HepG2 (cell line): ENCODE measurements at regions not wholly inside any gene's neighbourhood (a gene's known extent, or its start where the extent isn't known, plus 50 kb on each side); places are given as distances from the start of the nearest gene placed in this dataset.

ENCODE experiments used
- GABPA ChIP-seq, 2 experiments: IDR thresholded peaks; 2 replicates each; pipeline ENCODE4 v1.6.1; 2011 to 2016; ENCODE audit warnings: low read depth in 2 of 2, low read length in 1 of 2, missing biosample characterization in 1 of 2, missing genetic modification characterization in 1 of 2
- JUNB ChIP-seq: sonication (generic); formaldehyde crosslinking; IDR thresholded peaks from 2 replicates; pipeline ENCODE4 v1.8.0; 2022; ENCODE audit warnings: missing genetic modification reagents, mild to moderate bottlenecking, borderline replicate concordance
- MXD3 ChIP-seq: IDR thresholded peaks from 2 replicates; pipeline ENCODE4 v1.6.1; 2016; ENCODE audit warnings: mild to moderate bottlenecking, missing biosample characterization, missing genetic modification reagents
- MXD4 ChIP-seq: IDR thresholded peaks from 2 replicates; pipeline ENCODE4 v1.6.1; 2016; ENCODE audit warnings: mild to moderate bottlenecking, missing biosample characterization, missing genetic modification reagents
- TEAD2 ChIP-seq: sonication (generic); formaldehyde crosslinking; IDR thresholded peaks from 2 replicates; pipeline ENCODE4 v1.9.0; 2021; ENCODE audit warnings: missing genetic modification reagents
- TEAD3 ChIP-seq: optimal IDR thresholded peaks from 2 replicates; pipeline ENCODE3; 2016; ENCODE audit warnings: borderline replicate concordance
- THAP11 ChIP-seq: IDR thresholded peaks from 2 replicates; pipeline ENCODE4 v1.6.1; 2016; ENCODE audit warnings: missing biosample characterization, missing genetic modification reagents
- ZNF101 ChIP-seq: sonication (generic); formaldehyde crosslinking; IDR thresholded peaks from 2 replicates; pipeline ENCODE4 v1.4.0; 2020; ENCODE audit warnings: mild to moderate bottlenecking, low read depth, missing genetic modification reagents, borderline replicate concordance
- ZNF235 ChIP-seq: sonication (generic); formaldehyde crosslinking; IDR thresholded peaks from 2 replicates; pipeline ENCODE4 v1.8.1; 2023; ENCODE audit warnings: mild to moderate bottlenecking, missing genetic modification reagents, borderline replicate concordance
- ZNF280B ChIP-seq: sonication (generic); formaldehyde crosslinking; IDR thresholded peaks from 2 replicates; pipeline ENCODE4 v1.5.0; 2020; ENCODE audit warnings: missing genetic modification reagents, mild to moderate bottlenecking, borderline replicate concordance
- ZNF776 ChIP-seq: sonication (generic); formaldehyde crosslinking; IDR thresholded peaks from 2 replicates; pipeline ENCODE4 v1.4.0; 2020; ENCODE audit warnings: mild to moderate bottlenecking, missing genetic modification reagents

- no peak for TF ChIP-seq ZNF280B (CRISPR knock-in tag)
- TF ChIP-seq THAP11 (CRISPR knock-in tag) = no peak
- TF ChIP-seq ZNF776 (CRISPR knock-in tag) = no peak
- TF ChIP-seq JUNB (CRISPR knock-in tag) = no peak
- no peak for TF ChIP-seq ZNF101
- TF ChIP-seq TEAD2 (CRISPR knock-in tag) = no peak
- TF ChIP-seq MXD4 (CRISPR knock-in tag) = no peak
- TF ChIP-seq GABPA (IDR thresholded peaks at IDR 0.05; ENCODE audit: low read depth, low read length) = no peak
- TF ChIP-seq GABPA (CRISPR knock-in tag; IDR thresholded peaks at IDR 0.05; ENCODE audit: low read depth) = no peak
- no peak for TF ChIP-seq ZNF235 (CRISPR knock-in tag)
- TF ChIP-seq TEAD3 (CRISPR knock-in tag) = no peak
- TF ChIP-seq MXD3 (CRISPR knock-in tag) = no peak
Observed at GRCh38 chr1:21342961-21343838, 52.9 kb upstream of the ECE1 start.
